GM12865 (cell line): ENCODE measurements at regions not wholly inside any gene's neighbourhood (a gene's known extent, or its start where the extent isn't known, plus 50 kb on each side); places are given as distances from the start of the nearest gene placed in this dataset.
"Not testable (repeated sequence)": the region's sequence is repeated elsewhere in the genome, so short reads cannot be mapped to it uniquely, and the experiment has no call there.

Experiments
- DNase-seq: peaks from one replicate; pipeline ENCODE4 v3.0.0; 2010; ENCODE audit warnings: low read depth
- H3K4me3 ChIP-seq: 2 replicates; pipeline ENCODE4 v1.5.1; 2011; ENCODE audit warnings: mild to moderate bottlenecking, low read depth, low read length, control low read depth
- TF ChIP-seq, protein P1 (sequence below): IDR thresholded peaks from 2 replicates; pipeline ENCODE4 v1.5.1; 2011; ENCODE audit warnings: low read length, control low read depth, low read depth, inconsistent platforms; ENCODE audit not compliant: insufficient read depth; ENCODE audit errors: missing control alignments

DNA sequence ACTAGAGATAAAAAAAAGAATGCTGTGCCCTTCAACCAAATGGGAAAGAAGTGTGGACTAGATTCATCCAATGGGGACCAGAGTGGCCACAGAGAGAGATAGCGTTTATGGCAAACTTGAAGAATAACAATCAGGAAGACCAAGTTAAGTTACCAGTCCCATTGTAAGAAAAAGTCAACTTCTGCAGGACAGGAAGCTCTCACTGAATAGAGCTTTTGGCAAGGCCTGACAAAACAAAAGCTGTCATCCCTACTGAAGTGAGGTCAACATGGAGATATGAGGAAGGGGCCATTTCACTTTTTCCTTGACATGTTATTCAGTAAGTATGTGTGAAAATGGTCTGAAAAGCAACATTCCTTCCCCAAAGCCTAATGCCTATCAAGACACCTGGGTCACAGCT lies 111.8 kb upstream of the KLHL13 start:
- TF ChIP-seq, protein P1, sequence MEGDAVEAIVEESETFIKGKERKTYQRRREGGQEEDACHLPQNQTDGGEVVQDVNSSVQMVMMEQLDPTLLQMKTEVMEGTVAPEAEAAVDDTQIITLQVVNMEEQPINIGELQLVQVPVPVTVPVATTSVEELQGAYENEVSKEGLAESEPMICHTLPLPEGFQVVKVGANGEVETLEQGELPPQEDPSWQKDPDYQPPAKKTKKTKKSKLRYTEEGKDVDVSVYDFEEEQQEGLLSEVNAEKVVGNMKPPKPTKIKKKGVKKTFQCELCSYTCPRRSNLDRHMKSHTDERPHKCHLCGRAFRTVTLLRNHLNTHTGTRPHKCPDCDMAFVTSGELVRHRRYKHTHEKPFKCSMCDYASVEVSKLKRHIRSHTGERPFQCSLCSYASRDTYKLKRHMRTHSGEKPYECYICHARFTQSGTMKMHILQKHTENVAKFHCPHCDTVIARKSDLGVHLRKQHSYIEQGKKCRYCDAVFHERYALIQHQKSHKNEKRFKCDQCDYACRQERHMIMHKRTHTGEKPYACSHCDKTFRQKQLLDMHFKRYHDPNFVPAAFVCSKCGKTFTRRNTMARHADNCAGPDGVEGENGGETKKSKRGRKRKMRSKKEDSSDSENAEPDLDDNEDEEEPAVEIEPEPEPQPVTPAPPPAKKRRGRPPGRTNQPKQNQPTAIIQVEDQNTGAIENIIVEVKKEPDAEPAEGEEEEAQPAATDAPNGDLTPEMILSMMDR: no peak
- DNase-seq: no peak
- H3K4me3 ChIP-seq: no peak overlapping the region

DNA sequence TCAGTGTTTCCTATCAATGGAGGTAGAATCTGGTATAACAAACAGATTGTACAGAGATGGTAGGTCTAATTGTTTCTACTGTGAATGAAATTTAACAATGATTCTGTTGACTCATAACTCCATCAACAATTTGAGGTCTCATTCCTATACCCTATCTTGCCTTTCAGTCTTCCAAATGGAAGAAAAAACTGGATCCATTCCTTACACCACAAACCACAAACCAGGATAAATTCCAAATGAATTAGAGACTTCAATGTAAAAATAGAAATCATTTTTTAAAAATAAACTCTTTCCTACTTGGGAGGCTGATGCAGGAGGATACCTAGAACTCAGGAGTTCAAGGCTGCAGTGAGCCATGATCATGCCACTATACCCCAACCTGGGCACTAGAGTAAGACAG lies 114.4 kb upstream of the WDR44 start:
- TF ChIP-seq, protein P1: no peak
- no peak overlapping the region for H3K4me3 ChIP-seq
- no peak for DNase-seq

DNA sequence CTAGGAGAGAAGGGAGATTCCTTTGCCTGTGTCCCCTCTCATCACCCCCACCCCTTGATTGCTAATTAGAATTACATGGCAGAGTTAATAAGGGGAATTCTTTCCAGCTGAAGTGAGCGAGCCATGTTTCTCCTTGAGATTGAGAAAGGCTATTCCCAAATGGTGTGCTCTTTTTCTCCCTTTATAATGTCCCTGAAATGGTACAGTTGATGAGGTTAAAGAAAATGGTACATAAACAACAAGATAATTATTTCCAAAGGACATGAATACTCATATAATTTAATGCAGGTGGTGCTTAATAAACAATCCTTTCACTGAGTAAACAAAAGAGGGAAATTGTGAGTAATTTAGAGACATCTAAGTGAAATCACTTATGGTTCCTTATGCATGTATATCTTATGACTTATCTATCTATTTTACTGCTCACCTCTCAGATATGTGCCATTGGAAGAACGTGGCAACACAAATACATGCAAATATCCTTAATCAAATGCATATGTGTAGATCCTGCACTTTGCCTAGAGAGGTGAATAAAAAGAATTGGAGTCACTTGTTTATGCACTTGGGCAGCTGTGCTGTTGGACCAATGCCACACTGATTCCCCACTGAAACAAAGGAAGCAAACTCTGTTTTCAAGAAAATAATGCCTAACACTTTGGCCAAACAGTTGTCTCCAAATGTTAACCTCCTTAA lies 106.6 kb upstream of the WDR44 start:
- H3K4me3 ChIP-seq: no peak overlapping the region
- no peak for DNase-seq
- TF ChIP-seq, protein P1: no peak

DNA sequence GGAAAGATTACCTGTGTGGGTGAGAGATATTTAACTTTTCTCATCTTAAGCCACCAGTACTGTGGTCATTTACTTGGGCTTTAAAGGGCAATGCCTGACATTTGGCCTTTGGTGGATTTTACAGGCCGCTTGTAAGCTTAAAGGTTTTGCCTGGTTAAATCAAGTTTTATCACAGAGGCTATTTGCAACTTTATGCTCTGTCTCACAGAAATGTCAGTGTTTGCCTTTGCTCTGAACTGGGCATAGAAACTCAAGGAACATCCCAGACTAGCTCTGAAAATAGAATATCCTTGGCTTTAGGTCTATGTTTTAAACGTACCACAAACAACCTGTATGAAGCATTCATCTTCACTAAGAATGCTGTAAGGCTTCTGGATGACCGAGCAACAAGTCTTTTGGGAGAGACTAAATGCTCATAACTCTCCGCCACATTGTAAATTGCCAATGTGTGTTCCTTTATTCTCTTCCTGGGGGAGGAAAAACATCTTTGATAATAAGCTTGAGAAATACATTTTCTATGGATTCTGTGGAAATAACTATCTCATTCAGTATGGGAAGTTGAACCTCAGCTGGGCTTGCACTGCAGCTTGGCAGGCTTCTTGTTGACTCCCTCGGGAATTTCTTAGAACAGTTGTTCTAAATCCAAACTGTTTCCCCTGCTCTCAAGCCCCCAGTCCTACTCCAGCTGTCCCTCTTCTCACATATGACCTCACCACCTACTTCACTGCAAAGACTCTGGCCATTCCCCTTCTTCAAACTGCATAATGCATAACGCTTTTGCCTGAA lies 105.8 kb upstream of the WDR44 start:
- no peak for DNase-seq
- no peak overlapping the region for H3K4me3 ChIP-seq
- TF ChIP-seq, protein P1: no peak

DNA sequence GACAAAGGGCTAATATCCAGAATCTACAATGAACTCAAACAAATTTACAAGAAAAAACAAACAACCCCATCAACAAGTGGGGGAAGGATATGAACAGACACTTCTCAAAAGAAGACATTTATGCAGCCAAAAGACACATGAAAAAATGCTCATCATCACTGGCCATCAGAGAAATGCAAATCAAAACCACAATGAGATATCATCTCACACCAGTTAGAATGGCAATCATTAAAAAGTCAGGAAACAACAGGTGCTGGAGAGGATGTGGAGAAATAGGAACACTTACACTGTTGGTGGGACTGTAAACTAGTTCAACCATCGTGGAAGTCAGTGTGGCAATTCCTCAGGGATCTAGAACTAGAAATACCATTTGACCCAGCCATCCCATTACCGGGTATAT lies 98.9 kb upstream of the WDR44 start:
- not testable (repeated sequence) for H3K4me3 ChIP-seq, DNase-seq

DNA sequence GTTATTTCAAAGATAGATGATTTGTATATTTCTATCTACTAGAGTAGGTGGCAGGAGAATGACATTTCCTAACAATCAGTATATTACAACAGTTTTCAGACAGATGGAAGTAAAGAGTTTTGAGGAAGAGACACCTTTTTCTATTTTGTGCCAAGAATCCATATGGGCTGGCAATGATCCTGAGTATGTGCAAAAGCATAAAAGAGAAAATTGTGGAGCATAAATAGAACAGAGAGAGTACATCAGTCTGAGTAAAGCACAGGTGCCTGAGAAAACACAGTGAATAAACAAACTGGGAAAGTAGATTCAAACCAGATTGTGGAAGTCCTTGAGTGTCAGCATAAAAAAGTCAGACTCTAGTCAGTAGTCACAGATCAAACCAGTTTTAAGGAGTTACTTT lies 96.8 kb upstream of the WDR44 start:
- TF ChIP-seq, protein P1: no peak
- no peak for DNase-seq

DNA sequence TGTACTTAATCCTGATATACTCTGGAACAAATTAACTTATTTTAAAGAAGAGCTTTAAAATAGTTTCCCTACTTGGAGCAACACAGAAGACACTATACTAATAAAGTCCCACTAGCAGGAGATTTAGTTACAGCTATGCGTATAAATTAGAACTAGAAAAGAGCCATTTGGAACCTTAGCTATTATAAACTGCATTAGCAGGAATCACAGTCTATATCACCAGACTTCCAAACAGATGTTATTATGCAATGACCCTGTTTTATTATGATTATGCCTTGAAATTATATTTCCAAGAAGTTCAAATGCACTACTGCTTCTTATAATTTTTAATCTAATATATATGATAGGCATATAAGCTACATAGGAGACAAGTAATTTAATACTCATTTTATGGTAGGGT lies 95.5 kb upstream of the WDR44 start:
- DNase-seq: no peak
- TF ChIP-seq, protein P1: no peak
- H3K4me3 ChIP-seq: no peak overlapping the region

More for the DNA sequence above, 96.8 kb upstream of the WDR44 start:
- no peak overlapping the region for H3K4me3 ChIP-seq
